A549 (cell line): ENCODE measurements at regions not wholly inside any gene's neighbourhood (a gene's known extent, or its start where the extent isn't known, plus 50 kb on each side); places are given as distances from the start of the nearest gene placed in this dataset.
"Not testable (repeated sequence)": the region's sequence is repeated elsewhere in the genome, so short reads cannot be mapped to it uniquely, and the experiment has no call there.

ENCODE experiments used
- CHD2 ChIP-seq: fragments of 150-350 bp; IDR thresholded peaks from 2 replicates; pipeline ENCODE4 v1.6.1; 2014; ENCODE audit warnings: low read length; ENCODE audit not compliant: partially characterized antibody
- CTCF ChIP-seq: fragments of >200 bp; sonication (Bioruptor Twin); formaldehyde crosslinking; IDR thresholded peaks from 3 replicates; pipeline ENCODE4 v1.5.1; 2016
- EHMT2 ChIP-seq: fragments of 200-600 bp; sonication (generic); IDR thresholded peaks from 2 replicates; pipeline ENCODE4 v1.6.1; 2016; ENCODE audit warnings: antibody characterized with exemption, low read depth, mild to moderate bottlenecking, moderate library complexity
- HDAC2 ChIP-seq: fragments of 200-600 bp; sonication (generic); IDR thresholded peaks from 2 replicates; pipeline ENCODE4 v1.6.1; 2016
- JUN ChIP-seq, 2 experiments: fragments of >200 bp; sonication (Bioruptor Twin); formaldehyde crosslinking; IDR thresholded peaks; 2 replicates in 1 of 2; 3 replicates in 1 of 2; pipeline ENCODE4 v1.6.1; 2016 to 2017
- JUNB ChIP-seq: fragments of >200 bp; sonication (Bioruptor Twin); formaldehyde crosslinking; IDR thresholded peaks from 2 replicates; pipeline ENCODE4 v1.6.1; 2016
- KDM1A ChIP-seq: fragments of 200-600 bp; sonication (generic); IDR thresholded peaks from 2 replicates; pipeline ENCODE4 v1.6.1; 2016; ENCODE audit warnings: low read depth, mild to moderate bottlenecking
- POLR2A ChIP-seq: IDR thresholded peaks from 2 replicates; pipeline ENCODE4 v1.6.1; 2012; ENCODE audit warnings: mild to moderate bottlenecking, low read length
- ZFP36 ChIP-seq: fragments of 450-650 bp; IDR thresholded peaks from 2 replicates; pipeline ENCODE4 v1.6.1; 2014; ENCODE audit warnings: borderline replicate concordance; ENCODE audit not compliant: partially characterized antibody
- TF ChIP-seq, protein P1 (sequence below): fragments of 200-600 bp; sonication (generic); IDR thresholded peaks from 2 replicates; pipeline ENCODE4 v1.6.1; 2016; ENCODE audit warnings: antibody characterized with exemption, mild to moderate bottlenecking, moderate library complexity
- TF ChIP-seq, protein P2 (sequence below): fragments of 450-650 bp; IDR thresholded peaks from 2 replicates; pipeline ENCODE4 v1.6.1; 2014; ENCODE audit warnings: antibody characterized with exemption

DNA sequence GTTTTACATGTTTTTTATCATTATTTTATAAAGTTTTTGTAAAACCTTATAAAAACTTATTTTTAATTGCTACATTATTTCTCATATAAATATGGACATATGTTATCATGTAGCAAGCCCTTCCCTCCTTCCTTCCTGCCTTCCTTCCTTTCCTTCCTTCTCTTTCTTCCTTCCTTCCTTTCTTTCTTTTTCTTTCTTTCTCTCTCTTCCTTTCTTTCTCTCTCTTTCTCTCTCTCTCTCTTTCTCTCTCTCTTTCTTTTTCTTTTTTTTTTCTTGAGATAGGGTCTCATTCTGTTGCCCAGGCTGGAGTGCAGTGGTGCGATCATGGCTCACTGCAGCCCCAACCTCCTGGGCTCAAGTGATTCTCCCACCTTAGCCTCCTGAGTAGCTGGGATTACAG lies 110.2 kb downstream of the DDX11 start:
- not testable (repeated sequence) for TF ChIP-seq ZFP36; CTCF; POLR2A; JUN (IDR thresholded peaks at IDR 0.05); EHMT2; HDAC2; CHD2; JUNB; KDM1A
- TF ChIP-seq, protein P1, sequence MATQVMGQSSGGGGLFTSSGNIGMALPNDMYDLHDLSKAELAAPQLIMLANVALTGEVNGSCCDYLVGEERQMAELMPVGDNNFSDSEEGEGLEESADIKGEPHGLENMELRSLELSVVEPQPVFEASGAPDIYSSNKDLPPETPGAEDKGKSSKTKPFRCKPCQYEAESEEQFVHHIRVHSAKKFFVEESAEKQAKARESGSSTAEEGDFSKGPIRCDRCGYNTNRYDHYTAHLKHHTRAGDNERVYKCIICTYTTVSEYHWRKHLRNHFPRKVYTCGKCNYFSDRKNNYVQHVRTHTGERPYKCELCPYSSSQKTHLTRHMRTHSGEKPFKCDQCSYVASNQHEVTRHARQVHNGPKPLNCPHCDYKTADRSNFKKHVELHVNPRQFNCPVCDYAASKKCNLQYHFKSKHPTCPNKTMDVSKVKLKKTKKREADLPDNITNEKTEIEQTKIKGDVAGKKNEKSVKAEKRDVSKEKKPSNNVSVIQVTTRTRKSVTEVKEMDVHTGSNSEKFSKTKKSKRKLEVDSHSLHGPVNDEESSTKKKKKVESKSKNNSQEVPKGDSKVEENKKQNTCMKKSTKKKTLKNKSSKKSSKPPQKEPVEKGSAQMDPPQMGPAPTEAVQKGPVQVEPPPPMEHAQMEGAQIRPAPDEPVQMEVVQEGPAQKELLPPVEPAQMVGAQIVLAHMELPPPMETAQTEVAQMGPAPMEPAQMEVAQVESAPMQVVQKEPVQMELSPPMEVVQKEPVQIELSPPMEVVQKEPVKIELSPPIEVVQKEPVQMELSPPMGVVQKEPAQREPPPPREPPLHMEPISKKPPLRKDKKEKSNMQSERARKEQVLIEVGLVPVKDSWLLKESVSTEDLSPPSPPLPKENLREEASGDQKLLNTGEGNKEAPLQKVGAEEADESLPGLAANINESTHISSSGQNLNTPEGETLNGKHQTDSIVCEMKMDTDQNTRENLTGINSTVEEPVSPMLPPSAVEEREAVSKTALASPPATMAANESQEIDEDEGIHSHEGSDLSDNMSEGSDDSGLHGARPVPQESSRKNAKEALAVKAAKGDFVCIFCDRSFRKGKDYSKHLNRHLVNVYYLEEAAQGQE, result not testable (repeated sequence)
- TF ChIP-seq, protein P2, sequence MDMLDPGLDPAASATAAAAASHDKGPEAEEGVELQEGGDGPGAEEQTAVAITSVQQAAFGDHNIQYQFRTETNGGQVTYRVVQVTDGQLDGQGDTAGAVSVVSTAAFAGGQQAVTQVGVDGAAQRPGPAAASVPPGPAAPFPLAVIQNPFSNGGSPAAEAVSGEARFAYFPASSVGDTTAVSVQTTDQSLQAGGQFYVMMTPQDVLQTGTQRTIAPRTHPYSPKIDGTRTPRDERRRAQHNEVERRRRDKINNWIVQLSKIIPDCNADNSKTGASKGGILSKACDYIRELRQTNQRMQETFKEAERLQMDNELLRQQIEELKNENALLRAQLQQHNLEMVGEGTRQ, result not testable (repeated sequence)
